SKM-1 (cell line): ENCODE measurements at regions not wholly inside any gene's neighbourhood (a gene's known extent, or its start where the extent isn't known, plus 50 kb on each side); places are given as distances from the start of the nearest gene placed in this dataset.
"Not testable (repeated sequence)": the region's sequence is repeated elsewhere in the genome, so short reads cannot be mapped to it uniquely, and the experiment has no call there.

Experiments used
- DNase-seq: peaks from one replicate; lab custom pipeline; 2025; ENCODE audit not compliant: unreplicated experiment; lab: John Stamatoyannopoulos, UW

DNA sequence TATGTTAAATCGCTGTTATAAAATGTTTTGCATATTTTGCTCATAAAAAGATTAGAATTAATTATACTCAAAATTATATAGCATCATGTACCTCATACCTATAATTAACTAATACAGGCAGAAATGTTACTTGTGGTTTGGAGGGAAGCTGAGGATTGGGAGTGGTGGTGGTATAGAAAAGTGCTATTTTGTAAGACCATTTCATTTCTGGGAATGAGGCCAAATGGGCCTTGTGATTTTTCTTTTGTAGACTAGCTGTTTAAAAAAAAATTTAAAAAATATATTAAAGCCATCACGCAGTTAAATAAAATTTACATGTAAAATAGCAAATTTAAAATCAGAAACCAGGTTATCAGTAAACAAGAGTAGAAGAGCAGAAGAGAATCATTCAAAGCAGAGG lies 560.8 kb upstream of the FAM98A start:
- DNase-seq = no peak

DNA sequence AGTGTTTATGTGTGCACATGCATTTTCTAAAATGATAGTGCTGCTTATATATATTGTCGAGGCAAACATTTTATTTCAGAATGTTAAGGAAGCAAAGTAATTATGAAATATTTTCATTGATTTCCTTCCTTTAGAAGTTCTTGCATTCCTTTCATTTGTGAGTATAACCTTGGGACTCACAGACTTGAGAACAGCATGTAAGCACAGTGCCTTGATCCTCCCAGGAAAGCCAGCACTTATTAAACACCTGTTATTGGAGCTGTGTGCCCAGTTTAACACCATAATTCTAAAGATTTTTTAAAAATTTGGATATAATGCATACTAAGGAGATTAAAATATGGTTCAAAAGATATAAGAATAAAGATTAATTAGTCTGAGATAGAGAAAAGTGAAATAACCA lies 554.4 kb upstream of the FAM98A start:
- DNase-seq = no peak

DNA sequence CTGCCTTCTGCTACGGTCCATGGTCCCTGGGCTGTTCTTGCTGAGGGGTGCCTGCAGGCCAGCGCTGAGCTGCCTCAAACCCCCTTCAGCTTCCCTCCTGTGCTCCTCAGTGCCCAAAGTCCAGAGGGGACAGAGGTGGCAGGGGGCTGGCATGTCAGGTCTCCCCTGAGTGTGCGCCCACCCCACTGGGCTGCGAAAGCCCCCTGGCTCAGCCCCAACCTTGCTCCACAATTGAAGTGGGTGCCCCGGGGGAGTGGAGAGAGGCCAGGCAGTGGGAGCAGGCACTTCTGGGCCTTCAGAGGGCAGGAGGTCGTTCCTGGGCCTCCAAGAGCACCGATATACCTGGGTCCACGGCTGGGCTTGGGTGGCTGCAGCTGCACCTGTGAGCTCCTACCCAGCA lies 548.7 kb upstream of the FAM98A start:
- DNase-seq = no peak

DNA sequence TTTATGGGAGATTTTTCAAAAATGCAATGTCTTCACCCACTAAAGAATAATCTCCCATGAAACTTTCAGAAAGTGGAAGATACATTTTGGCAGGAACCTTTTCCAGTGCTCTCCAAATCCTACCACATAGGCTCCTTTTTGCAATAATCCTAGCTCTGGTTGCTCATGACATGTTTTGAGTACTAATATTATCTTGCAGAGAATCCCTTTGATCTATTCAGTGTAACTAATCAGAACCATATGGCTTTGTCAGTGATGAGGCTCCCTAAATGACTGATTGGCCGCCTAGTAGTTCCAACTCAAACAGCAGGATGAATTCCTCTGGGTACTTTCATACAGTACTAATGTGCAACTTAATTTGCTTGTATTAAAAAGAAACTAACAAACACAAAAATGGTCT lies 544.0 kb upstream of the FAM98A start:
- DNase-seq = no peak

DNA sequence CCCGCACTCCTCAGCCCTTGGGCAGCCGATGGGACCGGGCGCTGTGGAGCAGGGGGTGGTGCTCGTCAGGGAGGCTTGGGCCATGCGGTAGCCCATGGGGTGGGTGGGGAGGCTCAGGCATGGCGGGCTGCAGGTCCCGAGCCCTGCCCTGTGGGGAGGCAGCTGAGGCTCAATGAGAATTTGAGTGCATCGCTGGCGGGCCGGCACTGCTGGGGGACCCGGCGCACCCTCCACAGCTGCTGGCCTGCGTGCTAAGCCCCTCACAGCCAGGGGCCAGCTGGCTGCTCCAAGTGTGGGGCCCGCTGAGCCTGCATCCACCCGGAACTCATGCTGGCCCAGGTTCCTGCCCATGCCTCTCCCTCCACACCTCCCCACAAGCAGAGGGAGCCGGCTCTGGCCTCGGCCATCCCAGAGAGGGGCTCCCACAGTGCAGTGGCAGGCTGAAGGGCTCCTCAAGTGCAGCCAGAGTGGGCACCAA lies 543.5 kb upstream of the FAM98A start:
- DNase-seq = not testable (repeated sequence)

DNA sequence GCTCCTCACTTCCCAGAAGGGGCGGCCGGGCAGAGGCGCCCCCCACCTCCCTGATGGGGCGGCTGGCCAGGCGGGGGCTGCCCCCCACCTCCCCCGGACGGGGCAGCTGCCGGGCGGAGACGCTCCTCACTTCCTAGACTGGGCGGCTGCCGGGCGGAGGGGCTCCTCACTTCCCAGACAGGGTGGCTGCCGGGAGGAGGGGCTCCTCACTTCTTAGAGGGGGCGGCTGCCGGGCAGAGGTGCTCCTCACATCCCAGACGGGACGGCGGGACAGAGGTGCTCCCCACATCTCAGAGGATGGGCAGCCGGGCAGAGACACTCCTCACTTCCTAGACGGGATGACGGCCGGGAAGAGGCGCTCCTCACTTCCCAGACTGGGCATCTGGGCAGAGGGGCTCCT lies 534.0 kb upstream of the FAM98A start:
- not testable (repeated sequence) for DNase-seq

DNA sequence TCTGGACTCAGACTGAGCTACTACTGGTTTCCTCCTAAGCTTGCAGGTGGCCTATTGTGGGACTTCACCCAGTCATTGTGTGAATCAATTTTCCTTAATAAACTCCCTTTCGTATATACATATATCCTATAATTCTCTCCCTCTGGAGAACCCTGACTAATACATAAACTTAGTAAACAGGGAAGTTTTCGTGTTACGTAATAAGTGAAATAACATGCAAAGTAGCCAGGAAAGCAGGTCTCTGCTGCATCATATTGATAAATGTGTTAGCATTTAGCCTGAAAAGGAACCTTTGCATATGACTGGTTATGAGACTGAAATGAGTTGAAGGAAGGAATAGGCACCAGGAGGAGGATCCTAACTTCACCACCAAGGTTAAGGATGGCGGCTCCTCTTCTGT lies 527.2 kb upstream of the FAM98A start:
- no peak for DNase-seq

DNA sequence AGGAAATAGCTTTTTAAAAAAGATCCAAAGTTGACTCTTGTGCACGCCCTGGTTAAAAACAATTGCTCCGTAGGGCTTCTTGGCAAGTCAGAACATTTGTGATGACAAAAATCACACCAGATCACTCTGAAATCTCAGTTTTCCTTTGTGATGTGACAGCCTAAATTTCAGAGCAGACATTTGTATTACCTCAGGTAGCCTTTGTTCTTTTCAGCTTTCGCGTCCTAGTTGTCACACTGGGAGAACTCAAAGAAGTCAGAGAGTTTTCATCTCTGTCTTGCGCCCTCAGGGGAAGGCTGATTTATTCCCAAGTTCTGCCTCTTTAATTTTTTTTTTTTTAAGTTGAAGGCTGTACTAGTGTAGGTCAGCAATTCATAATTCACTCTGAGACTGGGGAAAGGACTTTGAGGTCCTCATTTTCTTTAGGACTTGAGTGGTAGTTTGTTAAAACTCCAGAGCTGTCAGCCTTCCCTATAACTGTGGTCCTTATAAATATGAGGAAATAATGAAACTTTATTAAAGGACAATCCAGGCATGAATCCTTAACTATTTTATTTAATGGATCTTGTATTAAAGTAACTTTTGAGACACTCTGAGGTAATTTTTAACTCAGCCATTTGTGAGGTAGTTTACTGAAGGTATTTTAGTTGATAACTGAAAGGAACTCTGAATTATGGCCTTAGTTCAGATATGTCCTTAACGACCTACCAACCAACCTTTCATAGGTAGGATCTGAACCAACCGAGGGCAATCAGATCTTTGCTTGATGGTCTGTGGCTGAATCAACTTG lies 525.1 kb upstream of the FAM98A start:
- no peak for DNase-seq

DNA sequence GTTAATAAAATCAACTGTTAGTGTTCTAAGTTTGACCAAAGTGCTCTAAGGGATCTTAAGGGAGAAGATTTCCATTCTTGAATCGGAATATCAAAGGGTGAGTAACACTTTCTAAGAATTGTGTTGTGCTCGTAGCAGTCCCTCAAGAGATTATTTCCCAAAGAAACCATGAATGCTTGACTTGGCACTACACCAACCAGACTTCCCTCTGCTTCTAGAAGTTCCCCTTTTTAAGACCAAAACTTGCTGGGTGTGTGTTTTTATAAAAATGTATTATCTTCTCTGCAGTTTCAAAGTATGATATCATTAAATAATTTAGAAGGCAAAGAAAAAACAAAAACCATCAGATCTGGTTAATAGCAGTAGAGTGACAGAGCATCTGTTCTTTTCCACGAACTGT lies 522.0 kb upstream of the FAM98A start:
- no peak for DNase-seq

DNA sequence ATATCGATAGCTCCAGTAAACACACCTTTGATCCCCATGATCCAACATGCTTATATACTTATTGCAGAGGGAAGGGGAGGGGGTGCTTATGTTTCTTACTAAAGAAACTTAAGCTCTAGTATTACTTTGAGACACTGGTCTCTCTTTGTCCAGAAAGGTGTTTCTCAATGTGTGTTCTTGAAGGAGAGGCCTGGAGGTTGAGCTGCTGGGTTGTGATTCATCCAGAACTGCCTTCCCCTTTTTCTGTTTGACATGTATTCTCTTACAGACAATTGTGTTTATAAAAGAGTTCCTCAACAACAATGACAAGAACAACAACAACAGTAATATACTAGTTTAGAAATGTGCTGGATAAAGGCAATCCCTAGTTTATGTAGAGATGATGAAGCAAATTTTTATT lies 516.0 kb upstream of the FAM98A start:
- no peak for DNase-seq

DNA sequence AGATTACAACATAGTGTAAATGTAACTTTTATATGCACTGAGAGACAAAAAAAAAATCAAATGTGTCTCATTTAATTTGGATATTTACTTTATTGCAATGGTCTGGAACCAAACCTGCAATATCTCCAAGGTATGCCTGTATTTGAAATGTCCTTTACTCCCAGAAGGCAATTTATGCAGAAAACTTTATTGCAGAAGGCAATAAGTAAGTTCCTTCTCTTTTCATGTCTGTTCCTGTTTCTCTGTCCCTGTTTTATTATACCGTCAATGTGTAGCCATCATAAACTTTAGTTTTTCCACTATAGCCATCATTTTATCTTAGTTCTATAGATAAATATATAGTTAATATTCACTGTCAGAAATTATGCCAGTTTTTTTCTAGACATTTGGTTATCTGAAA lies 513.1 kb upstream of the FAM98A start:
- DNase-seq = no peak

DNA sequence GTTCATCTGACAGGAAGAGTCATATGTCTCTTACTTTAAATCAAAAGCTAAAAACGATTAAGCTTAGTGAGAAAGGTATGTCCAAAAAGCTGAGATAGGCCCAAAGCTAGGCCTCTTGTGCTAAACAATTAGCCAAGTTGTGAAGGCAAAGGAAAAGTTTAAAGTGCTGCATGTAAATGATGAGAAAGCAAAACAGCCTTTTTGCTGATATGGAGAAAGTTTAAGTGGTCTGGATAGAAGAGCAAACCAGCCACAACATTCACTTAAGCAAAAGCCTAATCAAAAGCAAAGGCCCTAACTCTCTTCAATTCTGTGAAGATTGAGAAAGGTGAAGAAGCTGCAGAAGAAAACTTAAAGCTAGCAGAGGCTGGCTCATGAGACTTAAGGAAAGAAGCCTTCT lies 511.3 kb upstream of the FAM98A start:
- no peak for DNase-seq

DNA sequence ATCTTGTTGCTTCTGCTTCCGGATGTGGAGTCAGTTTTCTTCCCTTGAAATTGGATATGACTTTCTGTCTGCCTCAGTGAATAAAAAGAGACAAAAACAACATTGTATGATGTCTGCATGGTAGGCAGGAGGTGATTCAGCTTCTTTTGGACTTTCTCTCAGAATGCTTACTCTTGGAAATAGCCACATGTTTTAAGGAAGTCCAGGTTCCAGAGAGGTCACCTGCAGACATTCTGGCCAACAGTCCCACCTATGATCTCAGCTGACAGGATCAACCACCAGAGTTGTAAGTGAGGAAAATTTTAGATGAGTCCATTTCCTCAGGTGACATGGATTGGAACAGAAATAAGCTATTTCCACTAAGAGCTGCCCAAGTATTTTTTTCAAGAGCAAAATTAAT lies 508.7 kb upstream of the FAM98A start:
- DNase-seq = no peak

DNA sequence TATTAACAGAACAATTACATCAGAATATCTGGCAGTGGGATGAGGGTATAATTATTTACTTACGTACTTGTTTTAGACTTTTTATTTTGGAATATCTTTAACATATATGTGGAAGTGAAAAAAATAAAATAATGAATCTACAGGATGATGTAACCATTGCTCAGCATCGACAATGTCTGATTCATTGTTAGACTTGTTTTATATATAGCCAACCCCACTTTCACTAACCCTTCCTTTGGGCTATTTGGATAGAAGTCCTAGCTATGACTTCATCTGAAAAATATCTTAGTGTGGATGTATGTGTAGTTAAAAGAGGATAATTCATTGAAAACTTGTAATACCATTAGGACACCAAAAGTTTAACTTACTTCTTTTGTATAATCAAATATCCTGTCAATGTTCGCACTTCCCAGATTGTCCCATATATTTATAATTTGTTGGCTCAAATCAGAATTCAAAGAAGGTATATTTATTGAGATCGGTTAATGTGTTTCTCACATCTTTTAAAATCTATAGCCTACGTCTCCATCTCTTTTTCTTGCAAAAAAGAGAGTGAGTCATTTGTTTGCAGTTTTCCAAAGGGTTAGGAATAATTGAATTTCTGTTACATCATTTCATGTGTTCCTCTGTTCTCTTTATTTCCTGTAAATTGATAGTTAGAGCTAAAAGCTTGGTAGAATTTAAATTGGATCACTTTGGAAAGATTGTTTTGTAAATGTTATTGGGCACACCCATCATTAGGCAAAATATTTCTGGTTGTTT lies 506.1 kb upstream of the FAM98A start:
- no peak for DNase-seq

DNA sequence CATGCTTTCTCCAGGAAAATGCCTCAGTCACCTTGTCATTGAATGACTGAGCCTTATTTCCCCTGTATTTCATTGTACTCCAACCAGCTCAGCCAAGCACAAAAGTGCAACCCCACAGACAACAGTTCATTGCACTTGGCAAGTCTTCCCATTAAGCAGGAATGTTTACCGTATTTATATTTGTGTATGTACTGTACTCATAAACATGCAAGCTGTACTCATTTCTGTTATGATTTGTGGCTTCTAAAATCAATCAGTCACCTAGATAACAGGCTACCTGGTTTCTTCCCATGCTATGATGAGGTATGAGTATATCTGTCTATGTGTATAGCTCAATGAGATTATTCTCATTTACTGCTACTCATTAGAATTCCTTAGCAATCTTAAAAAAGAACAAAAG lies 505.5 kb upstream of the FAM98A start:
- no peak for DNase-seq

DNA sequence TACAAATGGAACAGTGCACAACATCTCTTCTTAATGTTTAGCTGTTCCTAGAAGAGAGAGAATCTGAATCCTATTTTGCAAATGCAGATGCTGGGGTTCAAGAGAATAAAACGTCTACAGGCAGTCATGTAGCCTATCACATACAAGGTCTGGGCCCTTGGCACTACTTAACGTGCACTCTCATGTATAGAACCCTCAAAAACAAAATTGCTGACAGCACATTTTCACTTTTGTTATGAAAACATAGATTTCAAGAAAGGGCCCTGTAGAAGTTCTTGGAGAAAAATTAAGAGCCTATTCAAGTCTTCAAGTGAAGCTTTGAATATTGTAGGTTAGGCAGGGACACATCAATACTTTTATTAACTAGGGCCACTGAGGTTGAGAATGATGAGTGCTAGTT lies 504.3 kb upstream of the FAM98A start:
- no peak for DNase-seq

DNA sequence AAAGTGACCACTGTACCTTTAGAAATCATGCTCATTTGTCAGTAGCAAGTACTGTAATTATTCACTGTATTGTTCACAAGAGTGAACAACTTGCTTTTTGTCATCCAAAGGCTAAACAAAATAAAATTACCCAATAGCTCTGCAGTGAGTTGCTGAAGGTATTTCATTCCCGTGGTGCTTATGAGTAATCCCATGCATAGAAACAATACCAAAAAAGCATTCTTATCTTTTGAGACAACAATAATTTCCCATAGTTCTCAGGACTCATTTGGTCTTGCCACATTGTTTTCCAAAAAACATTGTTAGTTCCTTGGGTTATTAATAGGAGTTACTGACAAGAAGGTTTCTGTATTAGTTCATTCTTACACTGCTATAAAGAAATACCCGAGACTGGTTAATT lies 503.2 kb upstream of the FAM98A start:
- DNase-seq = no peak

DNA sequence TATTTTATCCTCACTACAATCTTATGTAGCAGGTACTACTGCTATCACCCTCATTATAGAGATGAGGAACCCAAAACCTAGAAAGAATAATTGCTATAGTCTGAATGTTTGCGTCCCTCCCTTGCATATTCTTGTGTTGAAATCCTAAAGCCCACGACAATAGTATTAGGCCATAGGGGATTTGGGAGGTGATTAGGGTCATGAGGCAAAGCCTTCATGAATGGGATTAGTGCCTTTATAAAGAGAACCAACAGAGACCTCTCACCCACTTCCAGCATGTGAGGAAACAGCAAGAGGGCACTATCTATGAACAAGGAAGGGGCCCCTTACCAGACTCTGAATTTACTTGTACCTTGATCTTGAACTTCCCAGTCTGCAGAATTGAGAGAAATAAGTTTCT lies 500.3 kb upstream of the FAM98A start:
- DNase-seq = no peak

DNA sequence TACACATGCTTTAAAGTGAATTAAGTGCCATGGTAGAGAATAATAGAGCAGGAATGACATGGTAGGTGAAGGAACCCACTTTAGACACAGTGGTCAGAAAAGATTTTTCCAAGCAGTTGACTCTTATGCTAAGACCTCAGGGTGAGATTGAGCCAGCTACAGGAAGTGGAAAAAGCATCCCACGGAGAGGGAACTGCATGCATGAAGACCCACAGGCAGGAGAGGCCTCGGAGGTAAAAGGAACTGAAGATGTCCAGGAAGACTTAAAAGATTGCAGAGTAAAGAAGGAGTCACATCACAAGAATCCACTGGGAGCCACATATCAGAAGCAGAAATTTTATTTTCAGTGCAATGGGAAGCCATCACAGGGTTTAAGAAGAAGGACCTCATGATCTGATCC lies 499.2 kb upstream of the FAM98A start:
- DNase-seq = no peak

DNA sequence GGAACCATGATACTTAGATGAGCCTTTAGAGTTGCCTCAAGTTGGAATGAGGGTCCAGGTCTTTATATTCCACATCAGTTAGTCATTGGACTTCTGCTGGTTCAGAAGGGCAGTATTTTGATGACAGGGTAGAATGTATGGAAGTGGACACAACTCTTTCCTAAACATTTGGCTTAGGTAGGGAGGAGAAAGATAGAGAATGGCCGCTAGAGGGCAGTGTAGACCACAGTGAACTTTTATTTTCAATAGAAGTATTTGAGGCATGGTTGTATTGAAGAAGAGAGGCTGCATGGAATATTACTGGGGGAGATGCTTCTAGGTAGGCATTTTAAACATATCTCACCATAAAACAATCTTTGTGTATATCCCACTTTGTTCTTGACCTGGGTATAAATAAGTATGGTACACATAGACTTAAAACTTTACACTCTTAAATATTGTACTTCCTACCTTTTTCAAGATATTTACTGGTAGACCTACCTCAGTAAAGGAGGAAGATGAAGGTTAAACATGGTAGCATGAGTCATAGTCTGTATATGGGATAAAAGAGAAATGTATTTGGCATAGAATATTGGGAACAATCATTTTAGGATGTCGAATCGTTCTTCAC lies 497.6 kb upstream of the FAM98A start:
- peak; percentile 26 for DNase-seq

DNA sequence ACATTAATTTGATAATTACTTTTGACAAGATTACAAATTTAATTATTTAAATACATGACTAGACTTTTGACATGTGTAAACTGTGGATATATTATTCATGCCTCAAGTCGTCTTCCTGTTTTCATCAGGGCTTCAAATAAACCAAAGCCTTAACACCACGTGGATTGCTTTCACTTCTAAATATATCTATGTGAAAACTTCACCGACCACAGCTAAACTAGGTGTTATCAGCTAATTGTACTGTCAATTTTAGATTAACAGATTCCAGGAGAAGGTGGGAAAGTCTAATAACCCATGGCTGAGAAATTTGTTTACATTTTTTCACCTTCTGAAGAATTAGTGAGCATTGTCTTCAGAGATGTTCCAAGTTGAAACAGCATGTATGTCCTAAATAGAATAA lies 494.7 kb upstream of the FAM98A start:
- no peak for DNase-seq

DNA sequence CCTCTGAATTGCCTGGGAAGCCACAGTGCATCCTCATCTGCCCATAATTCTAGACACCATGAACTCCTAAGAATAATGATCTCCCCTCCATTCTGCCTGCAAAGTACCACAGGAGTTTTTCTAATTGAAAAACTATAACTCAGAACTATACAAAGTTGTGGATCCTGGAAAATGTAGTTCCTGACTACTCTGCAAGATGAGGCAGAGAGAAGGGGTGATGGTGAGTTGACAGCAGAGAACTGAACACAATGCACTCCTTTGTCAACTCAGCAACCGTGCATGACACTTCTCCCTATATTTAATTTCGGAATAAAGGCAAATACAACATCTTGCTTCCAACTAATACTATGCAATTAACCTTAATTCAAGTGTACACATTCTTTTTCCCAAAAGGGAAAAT lies 471.1 kb upstream of the FAM98A start:
- DNase-seq = no peak
